GM23338 (cell line): ENCODE measurements at regions not wholly inside any gene's neighbourhood (a gene's known extent, or its start where the extent isn't known, plus 50 kb on each side); places are given as distances from the start of the nearest gene placed in this dataset.

Experiments used
- CREB1 ChIP-seq: fragments of 250-450 bp; sonication (Bioruptor Pico); IDR thresholded peaks from 2 replicates; pipeline ENCODE4 v1.5.0; 2020; ENCODE audit warnings: low read depth, mild to moderate bottlenecking, moderate library complexity
- EZH2 ChIP-seq: fragments of 200-600 bp; sonication (generic); IDR thresholded peaks from one replicate; pipeline ENCODE4 v1.8.0; 2017; ENCODE audit warnings: antibody characterized with exemption, mild to moderate bottlenecking, low read depth; ENCODE audit not compliant: unreplicated experiment
- NANOG ChIP-seq: IDR thresholded peaks from 2 replicates; pipeline ENCODE4 v1.6.1; 2016; ENCODE audit warnings: antibody characterized with exemption, borderline replicate concordance
- POLR2AphosphoS5 ChIP-seq: IDR thresholded peaks from 2 replicates; pipeline ENCODE4 v1.6.1; 2016; ENCODE audit warnings: antibody characterized with exemption, low read depth
- ZNF114 ChIP-seq: fragments of 250-450 bp; sonication (Bioruptor Pico); IDR thresholded peaks from 2 replicates; pipeline ENCODE4 v1.5.0; 2020; ENCODE audit warnings: mild to moderate bottlenecking, moderate library complexity
- ZNF331 ChIP-seq: fragments of 250-450 bp; sonication (Bioruptor Pico); IDR thresholded peaks from 2 replicates; pipeline ENCODE4 v1.5.0; 2020; ENCODE audit warnings: low read depth, mild to moderate bottlenecking, moderate library complexity
- TF ChIP-seq, protein P1 (sequence below), 2 experiments: fragments of 200-600 bp in 1 of 2; sonication (generic) in 1 of 2; conservative IDR thresholded peaks; 2 replicates each; pipeline versions ENCODE4 v1.5.1 to v1.6.1; 2016 to 2017; ENCODE audit warnings: antibody characterized with exemption in 2 of 2, low read depth in 2 of 2, mild to moderate bottlenecking in 2 of 2, moderate library complexity in 1 of 2

DNA sequence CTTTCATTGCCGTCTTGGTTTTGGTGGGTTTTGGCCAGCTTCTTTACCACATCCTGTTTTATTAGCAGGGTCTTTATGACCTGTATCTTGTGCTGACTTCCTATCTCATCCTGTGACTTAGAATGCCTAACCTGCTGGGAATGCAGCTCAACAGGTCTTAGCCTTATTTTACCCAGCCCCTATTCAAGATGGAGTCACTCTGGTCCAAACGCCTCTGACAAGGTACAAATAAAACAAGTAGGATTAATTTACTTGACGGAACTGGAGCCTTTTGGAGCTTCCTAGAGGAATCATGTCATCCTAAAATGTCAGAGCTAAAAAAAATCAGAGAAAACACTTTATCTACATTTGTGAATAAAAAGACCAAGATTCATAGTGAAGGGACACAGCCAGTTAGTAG, 66.2 kb upstream of the ATXN3L start:
- TF ChIP-seq, protein P1, sequence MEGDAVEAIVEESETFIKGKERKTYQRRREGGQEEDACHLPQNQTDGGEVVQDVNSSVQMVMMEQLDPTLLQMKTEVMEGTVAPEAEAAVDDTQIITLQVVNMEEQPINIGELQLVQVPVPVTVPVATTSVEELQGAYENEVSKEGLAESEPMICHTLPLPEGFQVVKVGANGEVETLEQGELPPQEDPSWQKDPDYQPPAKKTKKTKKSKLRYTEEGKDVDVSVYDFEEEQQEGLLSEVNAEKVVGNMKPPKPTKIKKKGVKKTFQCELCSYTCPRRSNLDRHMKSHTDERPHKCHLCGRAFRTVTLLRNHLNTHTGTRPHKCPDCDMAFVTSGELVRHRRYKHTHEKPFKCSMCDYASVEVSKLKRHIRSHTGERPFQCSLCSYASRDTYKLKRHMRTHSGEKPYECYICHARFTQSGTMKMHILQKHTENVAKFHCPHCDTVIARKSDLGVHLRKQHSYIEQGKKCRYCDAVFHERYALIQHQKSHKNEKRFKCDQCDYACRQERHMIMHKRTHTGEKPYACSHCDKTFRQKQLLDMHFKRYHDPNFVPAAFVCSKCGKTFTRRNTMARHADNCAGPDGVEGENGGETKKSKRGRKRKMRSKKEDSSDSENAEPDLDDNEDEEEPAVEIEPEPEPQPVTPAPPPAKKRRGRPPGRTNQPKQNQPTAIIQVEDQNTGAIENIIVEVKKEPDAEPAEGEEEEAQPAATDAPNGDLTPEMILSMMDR (conservative IDR thresholded peaks at IDR 0.05; ENCODE audit: low read depth in 2 of 2), result no peak
- TF ChIP-seq EZH2, result no peak
- no peak for TF ChIP-seq POLR2AphosphoS5
- no peak for TF ChIP-seq CREB1 (CRISPR knock-in tag)
- no peak for TF ChIP-seq ZNF331 (CRISPR knock-in tag)
- TF ChIP-seq ZNF114 (CRISPR knock-in tag), result no peak
- TF ChIP-seq NANOG, result no peak
